Stomach (tissue), 4 donors: ENCODE measurements at regions not wholly inside any gene's neighbourhood (a gene's known extent, or its start where the extent isn't known, plus 50 kb on each side); places are given as distances from the start of the nearest gene placed in this dataset.

Source experiments
- CTCF ChIP-seq, 7 experiments: fragments of 450-650 bp in 4 of 7; fragments of 200-600 bp in 3 of 7; sonication (generic) in 3 of 7; IDR thresholded peaks; one replicate each; pipeline ENCODE4 v1.5.1; 2016 to 2019; ENCODE audit warnings: antibody characterized with exemption in 7 of 7, control low read depth in 2 of 7, mild to moderate bottlenecking in 1 of 7
- POLR2A ChIP-seq, 4 donors: fragments of 450-650 bp; IDR thresholded peaks; one replicate each; pipeline ENCODE4 v1.6.1; 2016; ENCODE audit warnings: antibody characterized with exemption in 4 of 4, control low read depth in 2 of 4, mild to moderate bottlenecking in 1 of 4, moderate library complexity in 1 of 4
- POLR2AphosphoS5 ChIP-seq, 3 donors: sonication (generic); formaldehyde crosslinking; IDR thresholded peaks; one replicate each; pipeline ENCODE4 v1.6.1; 2016; ENCODE audit warnings: antibody characterized with exemption in 3 of 3

- TF ChIP-seq POLR2AphosphoS5 (IDR thresholded peaks at IDR 0.05) (no peak), CTCF (IDR thresholded peaks at IDR 0.05) (no peak), POLR2A (IDR thresholded peaks at IDR 0.05) (no peak)
Measured at GRCh38 chr1:208534599-208534897, 290.4 kb upstream of the PLXNA2 start.
